ENCODE measurements at regions not wholly inside any gene's neighbourhood (a gene's known extent, or its start where the extent isn't known, plus 50 kb on each side); places are given as distances from the start of the nearest gene placed in this dataset.
A peak's percentile ranks its signal among the peaks of the same experiment; 100 is the strongest.

DNA sequence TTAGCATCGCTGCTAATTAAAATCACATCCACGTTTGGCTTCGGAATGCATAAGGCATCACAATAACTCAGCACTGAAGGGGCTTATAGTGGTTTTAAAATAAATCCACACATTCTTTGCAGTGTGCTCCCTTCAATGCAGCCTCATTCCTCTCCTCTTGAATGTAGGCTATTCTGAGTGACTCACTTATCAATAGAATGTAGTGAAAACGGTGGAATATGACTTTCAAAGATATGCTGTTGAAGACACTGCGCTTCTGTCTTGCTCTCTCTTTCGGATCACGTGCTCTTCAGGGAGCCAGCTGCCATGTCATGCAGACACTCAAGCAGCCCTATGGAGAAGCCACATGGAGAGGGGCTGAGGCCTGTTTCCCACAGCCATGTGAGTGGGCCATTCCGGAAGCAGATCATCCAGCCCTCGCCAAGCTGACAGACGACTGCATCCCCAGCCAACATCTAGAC, 87.4 kb downstream of the CRYGS start:
- no peak for DNase-seq (ENCODE audit: low spot score)
- TF ChIP-seq, protein P1, sequence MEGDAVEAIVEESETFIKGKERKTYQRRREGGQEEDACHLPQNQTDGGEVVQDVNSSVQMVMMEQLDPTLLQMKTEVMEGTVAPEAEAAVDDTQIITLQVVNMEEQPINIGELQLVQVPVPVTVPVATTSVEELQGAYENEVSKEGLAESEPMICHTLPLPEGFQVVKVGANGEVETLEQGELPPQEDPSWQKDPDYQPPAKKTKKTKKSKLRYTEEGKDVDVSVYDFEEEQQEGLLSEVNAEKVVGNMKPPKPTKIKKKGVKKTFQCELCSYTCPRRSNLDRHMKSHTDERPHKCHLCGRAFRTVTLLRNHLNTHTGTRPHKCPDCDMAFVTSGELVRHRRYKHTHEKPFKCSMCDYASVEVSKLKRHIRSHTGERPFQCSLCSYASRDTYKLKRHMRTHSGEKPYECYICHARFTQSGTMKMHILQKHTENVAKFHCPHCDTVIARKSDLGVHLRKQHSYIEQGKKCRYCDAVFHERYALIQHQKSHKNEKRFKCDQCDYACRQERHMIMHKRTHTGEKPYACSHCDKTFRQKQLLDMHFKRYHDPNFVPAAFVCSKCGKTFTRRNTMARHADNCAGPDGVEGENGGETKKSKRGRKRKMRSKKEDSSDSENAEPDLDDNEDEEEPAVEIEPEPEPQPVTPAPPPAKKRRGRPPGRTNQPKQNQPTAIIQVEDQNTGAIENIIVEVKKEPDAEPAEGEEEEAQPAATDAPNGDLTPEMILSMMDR (IDR thresholded peaks at IDR 0.05; ENCODE audit: poor library complexity, severe bottlenecking): no peak
- H3K27me3 ChIP-seq (ENCODE audit: insufficient read depth, poor library complexity, severe bottlenecking): no peaks in the 10 kb centered on the region
- H3K4me3 ChIP-seq (ENCODE audit: severe bottlenecking): no peak overlapping the region
- no peak for ATAC-seq (ENCODE audit: low read depth)
- no peaks in the 10 kb centered on the region for H3K36me3 ChIP-seq (ENCODE audit: low read depth)
- no peak overlapping the region for H3K27ac ChIP-seq (ENCODE audit: poor library complexity, severe bottlenecking)
- no peaks in the 10 kb centered on the region for H3K4me1 ChIP-seq (ENCODE audit: insufficient read depth, poor library complexity, severe bottlenecking)
- no peaks in the 10 kb centered on the region for H3K9me3 ChIP-seq (ENCODE audit: severe bottlenecking)

DNA sequence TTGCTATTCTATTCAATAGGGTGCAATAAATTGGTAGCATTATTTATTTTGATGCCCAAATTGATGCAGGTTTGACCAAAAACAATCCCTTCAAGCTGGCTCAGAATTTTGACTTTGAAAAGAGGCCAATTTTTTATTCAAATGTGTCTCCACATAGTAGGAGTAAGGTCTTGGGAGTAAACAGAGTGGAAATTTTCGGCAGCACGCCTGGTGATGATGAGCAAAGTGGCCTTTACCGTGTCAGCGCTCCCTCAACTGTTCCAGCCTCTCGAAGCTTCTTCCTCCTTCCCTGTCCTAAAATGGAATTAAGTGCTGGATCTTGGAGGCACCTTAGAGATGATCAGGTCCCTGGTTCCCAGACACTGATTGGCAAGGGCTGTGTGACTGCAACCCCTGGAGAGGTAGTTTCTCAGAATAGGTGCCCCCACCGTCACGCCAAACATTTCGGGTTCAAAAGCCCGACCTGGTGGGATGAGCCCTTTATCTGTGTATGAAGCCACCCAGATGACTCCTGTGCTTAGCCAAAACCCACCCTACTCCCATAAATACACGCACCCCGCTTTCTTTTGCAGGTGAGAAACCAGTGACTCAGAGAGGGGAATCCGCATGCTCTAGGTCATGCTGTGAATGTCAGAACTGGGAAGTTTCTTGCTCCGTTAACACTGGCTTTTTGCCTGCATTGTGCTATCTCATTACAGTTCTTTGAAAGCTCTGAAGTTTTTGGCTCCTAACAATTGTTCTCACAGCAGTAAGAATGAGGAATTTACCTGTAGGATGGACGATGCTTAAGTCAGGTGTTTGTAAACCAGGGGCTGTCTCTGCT, 89.1 kb downstream of the CRYGS start:
- Histone ChIP-seq H3K27me3 (ENCODE audit: insufficient read depth, poor library complexity, severe bottlenecking) (no peaks in the 10 kb centered on the region), H3K4me1 (ENCODE audit: insufficient read depth, poor library complexity, severe bottlenecking) (no peaks in the 10 kb centered on the region), H3K36me3 (ENCODE audit: low read depth) (no peaks in the 10 kb centered on the region), H3K27ac (ENCODE audit: poor library complexity, severe bottlenecking) (no peak overlapping the region), H3K4me3 (ENCODE audit: severe bottlenecking) (no peak overlapping the region), H3K9me3 (ENCODE audit: severe bottlenecking) (no peaks in the 10 kb centered on the region)
- ATAC-seq (ENCODE audit: low read depth) (no peak), DNase-seq (ENCODE audit: low spot score) (no peak)
- TF ChIP-seq, protein P1 (IDR thresholded peaks at IDR 0.05; ENCODE audit: poor library complexity, severe bottlenecking): no peak

DNA sequence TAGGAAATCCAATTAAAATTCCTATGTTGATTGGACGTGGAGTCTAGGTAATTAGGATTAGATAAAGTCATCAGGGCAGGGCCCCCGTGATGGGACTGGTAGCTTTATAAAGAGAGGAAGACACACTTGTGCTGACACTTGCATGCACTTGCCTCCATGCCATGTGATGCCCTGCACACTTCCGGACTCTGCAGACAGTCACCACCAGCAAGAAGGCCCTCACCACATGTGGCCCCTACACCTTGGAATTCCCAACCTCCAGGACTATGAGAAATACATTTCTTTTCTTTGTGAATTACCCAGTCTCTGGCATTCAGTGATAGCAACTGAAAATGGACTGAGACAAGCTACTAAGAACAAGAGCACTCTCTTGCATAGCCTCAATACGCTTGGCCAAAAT, 90.6 kb downstream of the CRYGS start:
- H3K4me3 ChIP-seq (ENCODE audit: severe bottlenecking): no peak overlapping the region
- no peak for ATAC-seq (ENCODE audit: low read depth)

DNA sequence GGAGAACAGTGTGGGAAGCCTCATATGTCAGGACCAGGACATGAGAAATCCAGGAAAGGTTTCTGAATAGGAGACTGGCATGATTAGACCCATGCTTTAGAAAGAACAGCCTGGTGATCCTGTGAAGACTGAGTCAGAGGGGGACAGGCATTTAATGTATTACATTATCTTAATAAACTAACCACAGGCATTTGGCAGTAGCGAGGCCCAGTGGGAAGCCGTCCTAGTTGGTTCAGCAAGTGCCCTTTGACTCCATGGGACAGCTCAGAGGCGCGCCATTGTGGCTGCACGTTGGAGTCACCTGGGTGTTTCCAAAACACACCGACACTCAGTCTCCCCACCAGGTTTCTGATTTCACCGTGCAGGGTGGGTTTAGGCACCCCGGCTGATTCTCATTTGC, 90.5 kb upstream of the DGKG start:
- Histone ChIP-seq H3K4me1 (ENCODE audit: insufficient read depth, poor library complexity, severe bottlenecking) (no peaks in the 10 kb centered on the region), H3K27me3 (ENCODE audit: insufficient read depth, poor library complexity, severe bottlenecking) (no peaks in the 10 kb centered on the region), H3K9me3 (ENCODE audit: severe bottlenecking) (no peaks in the 10 kb centered on the region), H3K36me3 (ENCODE audit: low read depth) (no peaks in the 10 kb centered on the region), H3K27ac (ENCODE audit: poor library complexity, severe bottlenecking) (no peak overlapping the region), H3K4me3 (ENCODE audit: severe bottlenecking) (no peak overlapping the region)
- ATAC-seq (ENCODE audit: low read depth) (peak; percentile 97), DNase-seq (ENCODE audit: low spot score) (peak; percentile 66)
- TF ChIP-seq, protein P1 (IDR thresholded peaks at IDR 0.05; ENCODE audit: poor library complexity, severe bottlenecking): no peak

More for the DNA sequence above, 90.6 kb downstream of the CRYGS start:
- Histone ChIP-seq H3K27ac (ENCODE audit: poor library complexity, severe bottlenecking) (no peak overlapping the region), H3K36me3 (ENCODE audit: low read depth) (no peaks in the 10 kb centered on the region), H3K27me3 (ENCODE audit: insufficient read depth, poor library complexity, severe bottlenecking) (no peaks in the 10 kb centered on the region), H3K4me1 (ENCODE audit: insufficient read depth, poor library complexity, severe bottlenecking) (no peaks in the 10 kb centered on the region), H3K9me3 (ENCODE audit: severe bottlenecking) (no peaks in the 10 kb centered on the region)
- no peak for DNase-seq (ENCODE audit: low spot score)
- TF ChIP-seq, protein P1 (IDR thresholded peaks at IDR 0.05; ENCODE audit: poor library complexity, severe bottlenecking): no peak

DNA sequence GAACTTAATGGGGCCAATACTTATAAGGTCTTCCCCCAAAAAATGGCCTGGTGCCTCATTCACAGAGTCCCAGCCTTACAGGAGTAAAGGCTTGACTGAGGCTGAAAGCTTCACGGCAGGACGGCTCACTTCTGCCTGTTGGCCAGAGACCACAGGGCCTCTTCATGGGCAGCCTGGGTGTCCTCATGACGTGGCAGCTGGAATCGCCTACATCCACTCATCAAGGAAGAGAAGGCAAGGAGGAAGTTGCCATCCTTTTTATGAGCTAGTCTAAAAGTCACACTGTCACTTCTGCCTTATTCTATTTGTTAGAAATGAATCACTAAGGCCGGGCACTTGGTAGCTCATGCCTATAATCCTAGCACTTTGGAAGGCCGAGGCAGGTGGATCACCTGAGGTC, 89.3 kb upstream of the DGKG start:
- Histone ChIP-seq H3K4me1 (ENCODE audit: insufficient read depth, poor library complexity, severe bottlenecking) (no peaks in the 10 kb centered on the region), H3K27me3 (ENCODE audit: insufficient read depth, poor library complexity, severe bottlenecking) (no peaks in the 10 kb centered on the region), H3K36me3 (ENCODE audit: low read depth) (no peaks in the 10 kb centered on the region), H3K27ac (ENCODE audit: poor library complexity, severe bottlenecking) (no peak overlapping the region), H3K9me3 (ENCODE audit: severe bottlenecking) (no peaks in the 10 kb centered on the region), H3K4me3 (ENCODE audit: severe bottlenecking) (no peak overlapping the region)
- TF ChIP-seq, protein P1 (IDR thresholded peaks at IDR 0.05; ENCODE audit: poor library complexity, severe bottlenecking): no peak
- ATAC-seq (ENCODE audit: low read depth) (no peak), DNase-seq (ENCODE audit: low spot score) (no peak)

All from RWPE2 (cell line).